IMR-90 (cell line): ENCODE measurements at regions not wholly inside any gene's neighbourhood (a gene's known extent, or its start where the extent isn't known, plus 50 kb on each side); places are given as distances from the start of the nearest gene placed in this dataset.

Experiments
- ATAC-seq: fragments of 200-7000 bp; cut with Tn5 transposase; 2 replicates; pipeline ENCODE4 v1.9.1; 2020; ENCODE audit warnings: low read depth, mild to moderate bottlenecking, moderate library complexity
- BruUV-seq: library from RNA; stranded (reverse); fragments of 400-500 nt; replicated peaks from 2 replicates; lab custom pipeline; 2021; lab: Mats Ljungman, UMichigan
- CTCF ChIA-PET: fragments of 300-600 bp; formaldehyde crosslinking; extraction: SDS; loops from one replicate; lab custom pipeline; 2021; ENCODE audit warnings: antibody characterized with exemption; lab: Yijun Ruan, JAX
- POLR2A ChIA-PET: fragments of 300-600 bp; sonication (Branson Sonifier 250); formaldehyde crosslinking; loops from one replicate; lab custom pipeline; 2022; ENCODE audit warnings: antibody characterized with exemption; ENCODE audit not compliant: unreplicated experiment; lab: Charles Lee
- DNase-seq: peaks from one replicate; pipeline ENCODE4 v3.0.0; 2013
- H2AFZ ChIP-seq: replicated peaks from 2 replicates; pipeline ENCODE3; 2013; ENCODE audit warnings: low read length, mild to moderate bottlenecking; ENCODE audit not compliant: poor library complexity
- H2AK5ac ChIP-seq: 2 replicates; pipeline ENCODE4 v1.6.1; 2013; ENCODE audit warnings: low read depth, low read length, inconsistent platforms
- H2AK9ac ChIP-seq: replicated peaks from 2 replicates; pipeline ENCODE3; 2013; ENCODE audit warnings: mild to moderate bottlenecking, low read depth, low read length, moderate library complexity; ENCODE audit not compliant: poor library complexity
- H2BK120ac ChIP-seq: 2 replicates; pipeline ENCODE4 v1.6.1; 2013; ENCODE audit warnings: low read depth, low read length, inconsistent platforms
- H2BK15ac ChIP-seq: 3 replicates; pipeline ENCODE4 v1.6.1; 2013; ENCODE audit warnings: low read depth, low read length, inconsistent platforms
- H2BK20ac ChIP-seq: 2 replicates; pipeline ENCODE4 v1.6.1; 2013; ENCODE audit warnings: low read depth, mild to moderate bottlenecking, inconsistent platforms, low read length, moderate library complexity
- H2BK5ac ChIP-seq: 2 replicates; pipeline ENCODE4 v1.6.1; 2013; ENCODE audit warnings: mild to moderate bottlenecking, low read depth, low read length, inconsistent platforms; ENCODE audit not compliant: poor library complexity, severe bottlenecking
- H3K14ac ChIP-seq: replicated peaks from 2 replicates; pipeline ENCODE4 v1.6.1; 2013; ENCODE audit warnings: low read depth, low read length, inconsistent platforms
- H3K18ac ChIP-seq: 2 replicates; pipeline ENCODE4 v1.6.1; 2013; ENCODE audit warnings: low read depth, low read length, control low read depth
- H3K23ac ChIP-seq: 2 replicates; pipeline ENCODE4 v1.6.1; 2013; ENCODE audit warnings: low read depth, low read length, inconsistent platforms
- H3K27ac ChIP-seq: 2 replicates; pipeline ENCODE4 v1.5.1; 2013; ENCODE audit warnings: mild to moderate bottlenecking, control low read depth, low read length; ENCODE audit not compliant: insufficient read depth
- H3K27me3 ChIP-seq: 2 replicates; pipeline ENCODE4 v1.6.1; 2013; ENCODE audit warnings: low read length; ENCODE audit not compliant: control insufficient read depth, insufficient read depth
- H3K36me3 ChIP-seq: 2 replicates; pipeline ENCODE4 v1.6.1; 2013; ENCODE audit warnings: low read length, mixed read lengths; ENCODE audit not compliant: control insufficient read depth, insufficient read depth
- H3K4ac ChIP-seq: 2 replicates; pipeline ENCODE4 v1.6.1; 2013; ENCODE audit warnings: low read depth, low read length, inconsistent platforms
- H3K4me1 ChIP-seq: 2 replicates; pipeline ENCODE4 v1.6.1; 2013; ENCODE audit warnings: low read length, mixed read lengths; ENCODE audit not compliant: control insufficient read depth, insufficient read depth
- H3K4me2 ChIP-seq: 2 replicates; pipeline ENCODE4 v1.6.1; 2013; ENCODE audit warnings: low read depth, mild to moderate bottlenecking, control low read depth, low read length, moderate library complexity
- H3K4me3 ChIP-seq: 2 replicates; pipeline ENCODE4 v1.5.1; 2013; ENCODE audit warnings: low read depth, mild to moderate bottlenecking, control low read depth, low read length, moderate library complexity; ENCODE audit not compliant: insufficient read depth
- H3K56ac ChIP-seq: 2 replicates; pipeline ENCODE4 v1.6.1; 2013; ENCODE audit warnings: low read length, inconsistent platforms; ENCODE audit not compliant: insufficient read depth; ENCODE audit errors: extremely low read depth
- H3K79me1 ChIP-seq, 2 experiments: 2 replicates each; pipeline ENCODE4 v1.6.1; 2013; ENCODE audit warnings: low read length in 2 of 2, inconsistent platforms in 1 of 2, low read depth in 1 of 2
- H3K9ac ChIP-seq: 2 replicates; pipeline ENCODE4 v1.6.1; 2013; ENCODE audit warnings: low read depth, low read length, control low read depth
- H3K9me1 ChIP-seq: 2 replicates; pipeline ENCODE4 v1.6.1; 2013; ENCODE audit warnings: low read length, inconsistent platforms; ENCODE audit not compliant: insufficient read depth
- H3K9me3 ChIP-seq: 2 replicates; pipeline ENCODE4 v1.6.1; 2013; ENCODE audit warnings: low read length; ENCODE audit not compliant: control insufficient read depth, insufficient read depth
- H4K20me1 ChIP-seq: 2 replicates; pipeline ENCODE4 v1.6.1; 2013; ENCODE audit warnings: low read length, inconsistent platforms; ENCODE audit not compliant: insufficient read depth
- H4K5ac ChIP-seq: 2 replicates; pipeline ENCODE4 v1.6.1; 2013; ENCODE audit warnings: mild to moderate bottlenecking, low read depth, low read length, control low read depth
- H4K8ac ChIP-seq, 2 experiments: 2 replicates each; pipeline ENCODE4 v1.6.1; 2013; ENCODE audit warnings: low read depth in 2 of 2, low read length in 2 of 2, control low read depth in 1 of 2, inconsistent platforms in 1 of 2
- H4K91ac ChIP-seq: 2 replicates; pipeline ENCODE4 v1.6.1; 2013; ENCODE audit warnings: low read depth, low read length, inconsistent platforms; ENCODE audit not compliant: insufficient read depth
- MAZ ChIP-seq: IDR thresholded peaks from 2 replicates; pipeline ENCODE4 v1.6.1; 2012; ENCODE audit warnings: low read depth, mild to moderate bottlenecking, low read length, improper control_type of control experiment, moderate library complexity, borderline replicate concordance
- RFX5 ChIP-seq: IDR thresholded peaks from 2 replicates; pipeline ENCODE4 v1.8.0; 2012; ENCODE audit warnings: low read depth, mild to moderate bottlenecking, low read length, moderate library complexity
- WGBS, 2 experiments: methylation state at CpG; one replicate each; pipeline versions ENCODE4 v1.1.5 to v1.1.7; 2013; ENCODE audit warnings: missing lambda C conversion rate in 2 of 2; ENCODE audit not compliant: insufficient read length in 1 of 2; ENCODE audit errors: extremely low coverage in 2 of 2; 5-methylcytosine and 5-hydroxymethylcytosine counted together
- dilution Hi-C: fragments of 300-500 bp; cut with HindIII; formaldehyde crosslinking; loops from one replicate; pipeline ENCODE4 v1.14.3; 2018; ENCODE audit warnings: low sequenced_read_pairs; ENCODE audit not compliant: unreplicated experiment
- in situ Hi-C: fragments of 300-500 bp; cut with MboI; formaldehyde crosslinking; loops from 3 replicates; pipeline ENCODE4 v1.14.3; 2019; ENCODE audit warnings: low sequenced_read_pairs, inconsistent platforms, mixed read lengths
- intact Hi-C: fragments of 100-400 bp; cut with micrococcal nuclease; formaldehyde crosslinking; loops from 2 replicates; pipeline ENCODE4 v1.10.0; 2022

DNA sequence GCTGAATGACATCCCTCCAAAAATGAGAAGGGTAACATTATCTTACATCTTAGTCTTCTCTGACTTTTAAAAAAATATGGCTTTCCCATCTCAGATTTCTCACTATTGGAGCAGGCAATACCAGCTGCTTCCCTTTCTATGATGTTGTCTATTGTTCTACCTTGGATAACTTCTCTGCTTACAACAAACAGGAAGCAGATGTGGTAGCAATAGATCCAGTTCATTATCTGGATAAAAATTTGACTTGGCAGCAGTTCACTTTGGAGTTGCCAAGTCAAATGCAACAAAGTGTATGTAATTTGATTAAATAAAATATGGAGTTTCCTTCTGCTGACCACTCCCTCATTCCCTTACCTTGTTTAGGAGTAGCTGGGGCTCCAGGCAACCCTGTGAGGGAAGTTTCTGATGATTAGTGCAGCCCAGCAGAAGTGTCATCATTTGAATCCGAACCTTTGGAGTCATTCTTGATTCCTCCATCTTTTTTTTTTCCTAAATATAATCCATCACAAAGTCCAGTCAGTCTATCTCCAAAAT lies 72.0 kb upstream of the GPRIN3 start:
- Histone ChIP-seq H3K9ac (no peak overlapping the region), H3K4ac (no peak overlapping the region), H2BK5ac (no peak overlapping the region), H2BK20ac (no peak overlapping the region), H2BK120ac (no peak overlapping the region), H4K8ac (no peak overlapping the region), H2BK15ac (no peak overlapping the region), H3K4me2 (no peak overlapping the region), H3K79me1 (no peaks in the 10 kb centered on the region), H3K4me3 (no peak overlapping the region), H4K5ac (no peak overlapping the region), H3K23ac (no peak overlapping the region), H2AFZ (no peak overlapping the region), H3K27me3 (no peaks in the 10 kb centered on the region), H3K18ac (no peak overlapping the region), H3K9me1 (no peaks in the 10 kb centered on the region), H3K9me3 (no peaks in the 10 kb centered on the region), H3K56ac (no peak overlapping the region), H2AK9ac (no peak overlapping the region), H3K14ac (no peak overlapping the region), H4K20me1 (no peaks in the 10 kb centered on the region), H3K4me1 (no peaks in the 10 kb centered on the region), H2AK5ac (no peak overlapping the region), H3K27ac (no peak overlapping the region), H4K91ac (no peak overlapping the region), H3K36me3 (no peaks in the 10 kb centered on the region)
- in situ Hi-C loops, result no loop called here
- ChIA-PET CTCF (no interaction called here), POLR2A (no interaction called here)
- ATAC-seq, result no peak
- intact Hi-C loops, result no loop called here
- no peak for TF ChIP-seq RFX5
- TF ChIP-seq MAZ, result no peak
- WGBS, 2 experiments, result no CpG with 5 or more reads among the region's 1 CpG
- no TSS peak for BruUV-seq
- dilution Hi-C loops, result no loop called here
- DNase-seq, result no peak
